NCI-H2029 treated with DMSO at 0.1 percent for 48 hours (cell line): ENCODE measurements at regions not wholly inside any gene's neighbourhood (a gene's known extent, or its start where the extent isn't known, plus 50 kb on each side); places are given as distances from the start of the nearest gene placed in this dataset.

Experiments
- DNase-seq: peaks from one replicate; lab custom pipeline; 2025; lab: John Stamatoyannopoulos, UW

- no peak for DNase-seq
These were observed 201.7 kb downstream of the TM2D1 start for GRCh38 chr1:61523229-61523628.

GRCh38 chr1:61520401-61520800, 204.5 kb downstream of the TM2D1 start:
- no peak for DNase-seq

GRCh38 chr1:61519631-61520030, 205.3 kb downstream of the TM2D1 start:
- DNase-seq, result no peak

GRCh38 chr1:61518670-61519400, 206.1 kb downstream of the TM2D1 start:
- no peak for DNase-seq

GRCh38 chr1:61517345-61517744, 207.6 kb downstream of the TM2D1 start:
- DNase-seq, result no peak

GRCh38 chr1:61515096-61515495, 209.8 kb downstream of the TM2D1 start:
- DNase-seq, result no peak
